Mesenchymal stem cell (in vitro differentiated cells and primary cell): ENCODE measurements at regions not wholly inside any gene's neighbourhood (a gene's known extent, or its start where the extent isn't known, plus 50 kb on each side); places are given as distances from the start of the nearest gene placed in this dataset.

Experiments
- DNase-seq: peaks from one replicate; pipeline ENCODE4 v3.0.0-alpha.2; 2013
- H2AFZ ChIP-seq: one replicate; pipeline ENCODE4 v1.6.1; 2013; ENCODE audit warnings: low read depth, mild to moderate bottlenecking, control low read depth, inconsistent platforms, low read length, moderate library complexity
- H2AK5ac ChIP-seq: 2 replicates; pipeline ENCODE4 v1.6.1; 2013; ENCODE audit warnings: low read length, moderate library complexity, mild to moderate bottlenecking, inconsistent platforms; ENCODE audit not compliant: severe bottlenecking
- H2BK120ac ChIP-seq: one replicate; pipeline ENCODE4 v1.6.1; 2013; ENCODE audit warnings: low read depth, mild to moderate bottlenecking, inconsistent platforms, low read length, moderate library complexity
- H2BK12ac ChIP-seq, 2 experiments: one replicate each; pipeline ENCODE4 v1.6.1; 2013; ENCODE audit warnings: inconsistent platforms in 2 of 2, low read length in 2 of 2, mild to moderate bottlenecking in 2 of 2, moderate library complexity in 2 of 2, control low read depth in 1 of 2
- H2BK15ac ChIP-seq: one replicate; pipeline ENCODE4 v1.6.1; 2013; ENCODE audit warnings: mild to moderate bottlenecking, low read depth, inconsistent platforms; ENCODE audit not compliant: poor library complexity, severe bottlenecking
- H2BK5ac ChIP-seq: 2 replicates; pipeline ENCODE4 v1.6.1; 2013; ENCODE audit warnings: low read depth, mild to moderate bottlenecking, low read length, control low read depth, inconsistent platforms; ENCODE audit not compliant: poor library complexity, severe bottlenecking
- H3K14ac ChIP-seq, 2 experiments: one replicate each; pipeline ENCODE4 v1.6.1; 2013; ENCODE audit warnings: inconsistent platforms in 2 of 2, low read length in 2 of 2, control low read depth in 1 of 2, mild to moderate bottlenecking in 1 of 2, moderate library complexity in 1 of 2
- H3K18ac ChIP-seq, 2 experiments: one replicate each; pipeline ENCODE4 v1.6.1; 2013; ENCODE audit warnings: inconsistent platforms in 2 of 2, low read length in 2 of 2, control low read depth in 1 of 2, low read depth in 1 of 2, mild to moderate bottlenecking in 1 of 2
- H3K23ac ChIP-seq, 2 experiments: one replicate each; pipeline ENCODE4 v1.6.1; 2013; ENCODE audit warnings: inconsistent platforms in 2 of 2, low read length in 2 of 2, mild to moderate bottlenecking in 2 of 2, moderate library complexity in 2 of 2, control low read depth in 1 of 2
- H3K27ac ChIP-seq: 2 replicates; pipeline ENCODE4 v1.5.1; 2013; ENCODE audit warnings: mild to moderate bottlenecking, moderate library complexity, low read length, control low read depth, inconsistent platforms; ENCODE audit not compliant: poor library complexity, severe bottlenecking
- H3K27me3 ChIP-seq, 2 experiments: 2 replicates each; pipeline versions ENCODE4 v1.6.1 to v1.7.0; 2013; ENCODE audit warnings: low read length in 2 of 2, mild to moderate bottlenecking in 2 of 2, moderate library complexity in 2 of 2, control low read depth in 1 of 2, inconsistent platforms in 1 of 2; ENCODE audit not compliant: control insufficient read depth in 1 of 2, insufficient read depth in 1 of 2
- H3K36me3 ChIP-seq, 2 experiments: 2 replicates each; pipeline versions ENCODE4 v1.6.1 to v1.7.0; 2013; ENCODE audit warnings: low read length in 2 of 2, control low read depth in 1 of 2, inconsistent platforms in 1 of 2, low read depth in 1 of 2, mild to moderate bottlenecking in 1 of 2; ENCODE audit not compliant: insufficient read depth in 2 of 2, control insufficient read depth in 1 of 2
- H3K4ac ChIP-seq, 2 experiments: one replicate each; pipeline ENCODE4 v1.6.1; 2013; ENCODE audit warnings: inconsistent platforms in 2 of 2, low read length in 2 of 2, mild to moderate bottlenecking in 2 of 2, moderate library complexity in 2 of 2, control low read depth in 1 of 2, low read depth in 1 of 2
- H3K4me1 ChIP-seq: 2 replicates; pipeline ENCODE4 v1.6.1; 2013; ENCODE audit warnings: low read depth, low read length, control low read depth; ENCODE audit not compliant: control insufficient read depth, insufficient read depth
- H3K4me2 ChIP-seq: 2 replicates; pipeline ENCODE4 v1.6.1; 2013; ENCODE audit warnings: low read length, mild to moderate bottlenecking, inconsistent platforms; ENCODE audit not compliant: poor library complexity, severe bottlenecking
- H3K4me3 ChIP-seq, 2 experiments: 2 replicates each; pipeline versions ENCODE4 v1.5.1 to v1.7.0; 2013; ENCODE audit warnings: low read length in 2 of 2, mild to moderate bottlenecking in 2 of 2, control low read depth in 1 of 2, low read depth in 1 of 2; ENCODE audit not compliant: insufficient read depth in 1 of 2
- H3K79me1 ChIP-seq: replicated peaks from 2 replicates; pipeline ENCODE4 v1.6.1; 2013; ENCODE audit warnings: mild to moderate bottlenecking, control low read depth, low read length, inconsistent platforms; ENCODE audit not compliant: poor library complexity, severe bottlenecking
- H3K9ac ChIP-seq: 2 replicates; pipeline ENCODE4 v1.7.0; 2013; ENCODE audit warnings: mild to moderate bottlenecking, low read length, moderate library complexity
- H3K9me3 ChIP-seq: 2 replicates; pipeline ENCODE4 v1.7.0; 2013; ENCODE audit warnings: mild to moderate bottlenecking, low read length; ENCODE audit not compliant: control insufficient read depth
- H4K8ac ChIP-seq: one replicate; pipeline ENCODE4 v1.6.1; 2013; ENCODE audit warnings: inconsistent platforms, mild to moderate bottlenecking, low read length, moderate library complexity
- H4K91ac ChIP-seq: one replicate; pipeline ENCODE4 v1.6.1; 2013; ENCODE audit warnings: mild to moderate bottlenecking, low read length, inconsistent platforms
- WGBS: methylation state at CpG from one replicate; pipeline ENCODE4 v1.1.7; 2013; ENCODE audit warnings: mixed read lengths; 5-methylcytosine and 5-hydroxymethylcytosine counted together

- Histone ChIP-seq H3K4ac (no peak overlapping the region), H2AFZ (no peak overlapping the region), H2BK15ac (no peak overlapping the region), H3K9me3 (no peaks in the 10 kb centered on the region), H2BK5ac (no peak overlapping the region), H4K8ac (no peak overlapping the region), H4K91ac (no peak overlapping the region), H3K36me3 (no peaks in the 10 kb centered on the region), H3K23ac (no peak overlapping the region), H3K18ac (no peak overlapping the region), H3K4me1 (no peaks in the 10 kb centered on the region), H3K79me1 (no peaks in the 10 kb centered on the region), H2BK120ac (no peak overlapping the region), H3K4me2 (no peak overlapping the region), H3K27me3 (no peaks in the 10 kb centered on the region), H3K4me3 (no peak overlapping the region), H2BK12ac (no peak overlapping the region), H3K14ac (no peak overlapping the region), H2AK5ac (no peak overlapping the region), H3K9ac (no peak overlapping the region), H3K27ac (no peak overlapping the region)
- no peak for DNase-seq
- WGBS, result 90% methylated on average over 5 of the region's 5 CpGs
These were observed 405.7 kb upstream of the PPP2R3A start for GRCh38 chr3:135559802-135560201.

- no peak for DNase-seq
- 68% methylated on average over 4 of the region's 4 CpGs for WGBS
- H3K9me3 ChIP-seq, result no peaks in the 10 kb centered on the region
- no peak overlapping the region for H3K23ac ChIP-seq
- H4K8ac ChIP-seq, result no peak overlapping the region
- H3K27me3 ChIP-seq, result no peaks in the 10 kb centered on the region
- H3K14ac ChIP-seq, result no peak overlapping the region
- H2AK5ac ChIP-seq, result no peak overlapping the region
- H3K9ac ChIP-seq, result no peak overlapping the region
- no peak overlapping the region for H3K27ac ChIP-seq
- no peak overlapping the region for H3K4ac ChIP-seq
- no peaks in the 10 kb centered on the region for H3K36me3 ChIP-seq
- no peak overlapping the region for H4K91ac ChIP-seq
- no peak overlapping the region for H2BK120ac ChIP-seq
- no peak overlapping the region for H2BK12ac ChIP-seq
- no peak overlapping the region for H3K18ac ChIP-seq
- H3K4me3 ChIP-seq, result no peak overlapping the region
- no peak overlapping the region for H2BK5ac ChIP-seq
- H3K4me2 ChIP-seq, result no peak overlapping the region
- no peaks in the 10 kb centered on the region for H3K79me1 ChIP-seq
- H2BK15ac ChIP-seq, result no peak overlapping the region
- H2AFZ ChIP-seq, result no peak overlapping the region
- H3K4me1 ChIP-seq, result no peaks in the 10 kb centered on the region
These were observed 404.7 kb upstream of the PPP2R3A start for GRCh38 chr3:135560847-135561246.

GRCh38 chr3:135564696-135565095 lies 400.8 kb upstream of the PPP2R3A start:
- no peaks in the 10 kb centered on the region for H3K27me3 ChIP-seq
- no peak for DNase-seq
- WGBS, result 56% methylated on average over 4 of the region's 4 CpGs
- no peak overlapping the region for H2AFZ ChIP-seq
- no peak overlapping the region for H3K14ac ChIP-seq
- no peak overlapping the region for H2BK120ac ChIP-seq
- H3K4me2 ChIP-seq, result no peak overlapping the region
- H3K9ac ChIP-seq, result no peak overlapping the region
- no peak overlapping the region for H3K27ac ChIP-seq
- no peaks in the 10 kb centered on the region for H3K9me3 ChIP-seq
- H3K4ac ChIP-seq, result no peak overlapping the region
- H2BK5ac ChIP-seq, result no peak overlapping the region
- H4K8ac ChIP-seq, result no peak overlapping the region
- H4K91ac ChIP-seq, result no peak overlapping the region
- H3K36me3 ChIP-seq, result no peaks in the 10 kb centered on the region
- H3K4me1 ChIP-seq, result no peaks in the 10 kb centered on the region
- H3K18ac ChIP-seq, result no peak overlapping the region
- H3K79me1 ChIP-seq, result no peaks in the 10 kb centered on the region
- no peak overlapping the region for H3K23ac ChIP-seq
- H2BK12ac ChIP-seq, result no peak overlapping the region
- no peak overlapping the region for H2AK5ac ChIP-seq
- no peak overlapping the region for H3K4me3 ChIP-seq
- no peak overlapping the region for H2BK15ac ChIP-seq

GRCh38 chr3:135565546-135565945 lies 400.0 kb upstream of the PPP2R3A start:
- 44% methylated on average over 5 of the region's 5 CpGs for WGBS
- Histone ChIP-seq H3K23ac (no peak overlapping the region), H4K8ac (no peak overlapping the region), H2BK12ac (no peak overlapping the region), H3K4ac (no peak overlapping the region), H3K14ac (no peak overlapping the region), H2BK5ac (no peak overlapping the region), H2AK5ac (no peak overlapping the region), H3K4me1 (no peaks in the 10 kb centered on the region), H3K27ac (no peak overlapping the region), H3K4me2 (no peak overlapping the region), H3K79me1 (no peaks in the 10 kb centered on the region), H2BK15ac (no peak overlapping the region), H3K9me3 (no peaks in the 10 kb centered on the region), H3K36me3 (no peaks in the 10 kb centered on the region), H3K4me3 (no peak overlapping the region), H4K91ac (no peak overlapping the region), H3K18ac (no peak overlapping the region), H3K9ac (no peak overlapping the region), H2BK120ac (no peak overlapping the region), H2AFZ (no peak overlapping the region), H3K27me3 (no peaks in the 10 kb centered on the region)
- DNase-seq, result no peak
